ENCODE measurements at regions not wholly inside any gene's neighbourhood (a gene's known extent, or its start where the extent isn't known, plus 50 kb on each side); places are given as distances from the start of the nearest gene placed in this dataset.

DNA sequence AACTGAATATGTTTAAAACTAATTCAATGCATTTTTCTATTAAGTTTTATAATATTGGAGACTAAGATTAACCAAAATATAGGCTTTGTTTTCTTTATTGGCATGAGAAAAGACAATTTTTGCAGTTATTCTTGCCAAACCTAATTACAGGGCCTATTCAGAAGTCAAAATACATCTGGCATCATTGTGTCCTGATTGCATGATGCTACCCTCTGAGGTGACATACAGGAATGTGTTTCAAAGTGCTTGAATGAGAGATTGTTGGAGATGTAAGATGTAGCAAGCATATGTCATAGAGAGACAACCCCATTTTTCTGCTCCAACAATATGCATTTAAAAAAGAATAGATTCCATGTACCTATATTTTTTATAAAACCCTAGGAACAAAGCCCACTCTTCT lies 1036.4 kb downstream of the PCDH18 start:
- TF ChIP-seq, protein P1, sequence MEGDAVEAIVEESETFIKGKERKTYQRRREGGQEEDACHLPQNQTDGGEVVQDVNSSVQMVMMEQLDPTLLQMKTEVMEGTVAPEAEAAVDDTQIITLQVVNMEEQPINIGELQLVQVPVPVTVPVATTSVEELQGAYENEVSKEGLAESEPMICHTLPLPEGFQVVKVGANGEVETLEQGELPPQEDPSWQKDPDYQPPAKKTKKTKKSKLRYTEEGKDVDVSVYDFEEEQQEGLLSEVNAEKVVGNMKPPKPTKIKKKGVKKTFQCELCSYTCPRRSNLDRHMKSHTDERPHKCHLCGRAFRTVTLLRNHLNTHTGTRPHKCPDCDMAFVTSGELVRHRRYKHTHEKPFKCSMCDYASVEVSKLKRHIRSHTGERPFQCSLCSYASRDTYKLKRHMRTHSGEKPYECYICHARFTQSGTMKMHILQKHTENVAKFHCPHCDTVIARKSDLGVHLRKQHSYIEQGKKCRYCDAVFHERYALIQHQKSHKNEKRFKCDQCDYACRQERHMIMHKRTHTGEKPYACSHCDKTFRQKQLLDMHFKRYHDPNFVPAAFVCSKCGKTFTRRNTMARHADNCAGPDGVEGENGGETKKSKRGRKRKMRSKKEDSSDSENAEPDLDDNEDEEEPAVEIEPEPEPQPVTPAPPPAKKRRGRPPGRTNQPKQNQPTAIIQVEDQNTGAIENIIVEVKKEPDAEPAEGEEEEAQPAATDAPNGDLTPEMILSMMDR (conservative IDR thresholded peaks at IDR 0.05; ENCODE audit: low read depth, low read length) = no peak
- TF ChIP-seq NFE2L2 (IDR thresholded peaks at IDR 0.05; ENCODE audit: low read depth, low read length) = no peak
- TF ChIP-seq, protein P2, sequence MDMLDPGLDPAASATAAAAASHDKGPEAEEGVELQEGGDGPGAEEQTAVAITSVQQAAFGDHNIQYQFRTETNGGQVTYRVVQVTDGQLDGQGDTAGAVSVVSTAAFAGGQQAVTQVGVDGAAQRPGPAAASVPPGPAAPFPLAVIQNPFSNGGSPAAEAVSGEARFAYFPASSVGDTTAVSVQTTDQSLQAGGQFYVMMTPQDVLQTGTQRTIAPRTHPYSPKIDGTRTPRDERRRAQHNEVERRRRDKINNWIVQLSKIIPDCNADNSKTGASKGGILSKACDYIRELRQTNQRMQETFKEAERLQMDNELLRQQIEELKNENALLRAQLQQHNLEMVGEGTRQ (IDR thresholded peaks at IDR 0.05; ENCODE audit: low read depth, low read length) = no peak
- TF ChIP-seq POLR2A (IDR thresholded peaks at IDR 0.05; ENCODE audit: low read depth, low read length) = no peak
- TF ChIP-seq SMC3 (IDR thresholded peaks at IDR 0.05; ENCODE audit: low read depth, low read length) = no peak

Measured in IMR-90 (cell line).